CD4-positive, alpha-beta T cell treated with Interleukin-10 for 1 hour (primary cell): ENCODE measurements at regions not wholly inside any gene's neighbourhood (a gene's known extent, or its start where the extent isn't known, plus 50 kb on each side); places are given as distances from the start of the nearest gene placed in this dataset.

Experiments
- DNase-seq: peaks from one replicate; pipeline ENCODE4 v3.0.0-alpha.2; 2020

DNA sequence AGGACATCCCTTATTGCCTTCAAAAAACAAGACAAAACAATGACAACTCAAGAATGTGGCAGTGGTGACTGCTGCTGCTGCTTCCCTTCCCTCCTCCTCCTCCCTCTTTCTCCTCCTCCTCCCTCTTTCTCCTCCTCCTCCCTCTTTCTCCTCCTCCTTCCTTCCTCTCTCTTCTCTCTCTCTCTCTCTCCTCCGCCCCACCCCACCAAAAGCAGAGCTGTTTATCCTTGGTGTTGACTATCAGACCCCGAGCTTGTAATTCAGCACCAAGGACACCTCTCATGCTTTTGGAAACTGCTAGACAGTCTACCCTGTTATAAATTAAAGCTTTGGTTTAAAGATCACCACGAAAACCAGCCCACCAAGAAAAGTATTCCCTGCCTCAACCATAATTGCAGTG is 72.4 kb upstream of the IFNAR2 start:
- no peak for DNase-seq

DNA sequence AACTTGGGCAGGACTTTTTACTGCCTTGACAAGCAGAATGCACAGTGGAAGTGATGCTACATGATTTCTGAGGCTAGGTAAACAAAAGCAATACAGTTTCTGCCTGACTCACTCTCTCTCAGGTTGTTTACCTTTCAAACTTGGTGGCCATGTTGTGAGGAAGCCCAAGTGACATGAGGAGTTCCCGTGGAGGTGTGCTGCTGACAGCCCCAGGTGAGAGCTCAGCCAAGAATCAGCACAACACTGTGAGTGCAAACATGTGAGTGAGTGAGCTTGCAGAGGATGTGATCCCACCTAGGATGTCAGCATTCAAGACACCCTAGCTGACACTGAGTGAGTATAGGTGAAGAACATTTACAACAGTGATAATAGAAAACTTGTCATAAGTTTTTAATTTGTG is 71.1 kb upstream of the IFNAR2 start:
- no peak for DNase-seq

DNA sequence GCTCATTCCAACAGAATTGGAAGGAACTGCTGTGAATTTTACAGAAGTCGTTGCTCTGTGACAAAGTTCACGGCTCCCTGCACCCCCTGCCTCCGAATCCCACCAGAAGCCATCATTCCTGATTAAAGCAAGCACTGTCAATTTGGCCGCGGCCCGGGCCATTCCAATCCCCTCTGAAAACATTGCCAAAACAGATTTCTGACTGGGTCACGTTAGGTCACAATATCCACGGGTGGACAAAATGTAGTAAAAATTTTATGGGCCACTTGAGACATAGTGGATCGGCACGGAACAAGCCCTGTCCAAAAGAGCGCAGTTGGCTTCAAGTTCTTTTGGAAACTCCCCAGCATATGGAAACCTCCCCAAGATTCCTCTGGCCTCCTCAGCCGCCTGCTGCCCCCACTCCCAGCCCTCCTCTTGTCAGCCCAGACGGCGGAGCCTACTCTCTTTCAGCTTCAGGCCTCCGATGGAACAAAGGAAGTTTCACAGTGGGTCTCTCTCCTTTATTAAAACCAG is 67.2 kb upstream of the IFNAR2 start:
- DNase-seq, result no peak

DNA sequence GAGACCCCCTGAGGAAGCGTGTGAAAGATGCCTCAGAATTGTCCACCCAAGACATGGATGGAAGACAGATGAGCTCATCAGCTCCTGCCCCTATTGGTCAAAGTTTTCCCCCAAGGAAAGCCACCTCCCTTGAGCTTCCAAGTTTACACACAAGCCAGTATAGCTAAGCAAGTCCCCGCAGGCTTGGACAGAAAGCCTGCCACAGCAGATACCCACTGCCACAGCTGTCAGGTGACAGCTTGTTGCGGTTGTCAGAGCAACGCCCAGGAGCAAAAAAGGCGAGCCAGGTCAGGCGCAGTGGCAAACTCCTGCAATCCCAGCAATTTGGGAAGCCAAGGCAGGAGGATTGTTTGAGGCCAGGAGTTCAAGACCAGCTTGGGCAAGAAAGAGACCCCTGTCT is 60.9 kb upstream of the IFNAR2 start:
- DNase-seq, result no peak

DNA sequence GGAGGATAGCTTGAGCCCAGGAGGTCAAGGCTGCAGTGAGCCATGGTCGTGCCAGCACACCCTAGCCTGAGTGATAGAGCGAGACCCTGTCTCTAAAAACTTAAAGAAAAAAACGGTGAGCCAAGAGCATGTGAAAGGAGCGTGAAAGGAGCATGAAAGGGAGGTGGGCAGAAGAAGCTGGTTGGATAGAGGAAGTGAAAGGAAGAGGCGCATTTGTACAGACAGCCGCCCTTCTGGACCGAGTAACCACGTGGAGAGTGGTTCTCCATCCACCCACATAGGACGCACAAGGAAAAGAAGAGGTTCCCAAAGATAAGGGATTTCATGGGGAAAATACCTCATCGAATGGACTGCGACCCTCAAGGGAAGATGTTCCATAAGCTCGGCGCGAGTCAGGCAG is 60.4 kb upstream of the IFNAR2 start:
- DNase-seq, result no peak

DNA sequence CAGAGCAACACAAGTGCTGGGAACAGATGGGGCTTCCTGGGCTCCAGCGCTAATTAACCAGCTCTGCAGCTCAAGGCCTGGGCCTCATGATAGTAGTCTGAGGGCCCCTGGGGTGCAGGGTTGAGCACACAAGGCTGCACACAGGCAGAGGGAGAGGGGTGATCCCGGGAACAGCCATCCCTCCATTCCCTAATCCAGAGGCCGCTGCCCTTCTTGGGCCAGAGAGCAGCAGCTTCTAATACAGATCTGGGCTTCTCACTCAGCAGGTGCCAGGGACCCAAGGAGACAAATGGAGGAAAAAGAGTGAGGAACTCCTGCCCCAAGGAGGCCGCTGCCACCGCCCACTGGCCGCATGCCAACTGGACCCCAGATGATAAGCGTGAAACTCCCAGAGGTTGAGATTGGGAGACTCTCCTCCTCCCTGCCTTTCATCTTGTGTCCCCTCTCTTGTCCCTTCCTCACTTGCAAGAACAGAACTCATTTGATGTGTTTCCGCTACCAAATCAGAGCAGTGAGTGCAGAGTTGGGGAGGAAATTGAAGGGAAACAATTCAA is 58.0 kb upstream of the IFNAR2 start:
- DNase-seq, result no peak

DNA sequence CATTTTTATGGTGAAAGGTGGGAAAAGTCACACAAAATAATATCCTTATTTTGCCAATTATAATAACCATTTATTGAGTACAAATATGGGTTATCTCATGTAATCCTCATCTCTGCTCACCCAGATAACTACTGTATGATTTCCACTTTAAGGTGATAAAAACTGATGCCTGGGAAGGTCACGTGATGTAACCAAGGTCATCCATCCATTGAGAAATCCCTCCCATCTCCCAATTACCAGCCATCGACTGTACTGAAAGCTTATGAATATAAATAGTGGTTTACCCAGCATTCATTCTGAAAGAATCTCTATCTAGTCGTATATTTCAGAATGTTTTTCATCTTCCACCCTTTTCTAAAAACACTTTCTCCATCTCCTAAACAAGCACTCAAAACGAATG is 55.0 kb upstream of the IFNAR2 start:
- no peak for DNase-seq
